MM.1S (cell line): ENCODE measurements at regions not wholly inside any gene's neighbourhood (a gene's known extent, or its start where the extent isn't known, plus 50 kb on each side); places are given as distances from the start of the nearest gene placed in this dataset.

Experiments
- EZH2 ChIP-seq: fragments of 300-600 bp; sonication (generic); optimal IDR thresholded peaks from 2 replicates; pipeline ENCODE3; 2017; ENCODE audit warnings: low read depth, mild to moderate bottlenecking, antibody characterized with exemption, low read length, mixed read lengths
- EZH2phosphoT487 ChIP-seq: fragments of 300-600 bp; sonication (generic); IDR thresholded peaks from 2 replicates; pipeline ENCODE4 v1.6.1; 2018; ENCODE audit warnings: antibody characterized with exemption, low read length
- TF ChIP-seq, protein P1 (sequence below): fragments of 300-600 bp; sonication (generic); IDR thresholded peaks from 2 replicates; pipeline ENCODE4 v1.5.1; 2016; ENCODE audit warnings: antibody characterized with exemption, low read length, mixed read lengths

DNA sequence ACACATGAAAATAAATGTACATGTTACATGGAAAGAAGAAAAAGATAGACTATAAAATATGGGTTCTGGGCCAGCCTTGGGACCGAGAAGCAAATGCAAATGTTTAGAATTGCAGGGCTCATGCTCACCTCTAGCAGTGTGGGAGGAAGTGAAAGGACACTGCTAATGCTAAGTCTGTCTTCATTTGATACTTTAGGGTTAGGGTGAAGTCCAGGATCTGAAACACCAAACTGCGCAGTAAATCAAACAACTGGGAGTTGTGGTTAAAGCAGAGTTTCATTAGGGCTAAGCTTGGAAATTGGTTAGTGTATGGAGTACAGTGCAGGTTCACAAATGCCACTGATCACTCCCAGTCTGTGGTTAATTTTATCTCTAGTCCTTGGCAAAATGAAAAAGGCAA, 73.2 kb upstream of the PDK4 start:
- no peak for TF ChIP-seq EZH2phosphoT487
- TF ChIP-seq, protein P1, sequence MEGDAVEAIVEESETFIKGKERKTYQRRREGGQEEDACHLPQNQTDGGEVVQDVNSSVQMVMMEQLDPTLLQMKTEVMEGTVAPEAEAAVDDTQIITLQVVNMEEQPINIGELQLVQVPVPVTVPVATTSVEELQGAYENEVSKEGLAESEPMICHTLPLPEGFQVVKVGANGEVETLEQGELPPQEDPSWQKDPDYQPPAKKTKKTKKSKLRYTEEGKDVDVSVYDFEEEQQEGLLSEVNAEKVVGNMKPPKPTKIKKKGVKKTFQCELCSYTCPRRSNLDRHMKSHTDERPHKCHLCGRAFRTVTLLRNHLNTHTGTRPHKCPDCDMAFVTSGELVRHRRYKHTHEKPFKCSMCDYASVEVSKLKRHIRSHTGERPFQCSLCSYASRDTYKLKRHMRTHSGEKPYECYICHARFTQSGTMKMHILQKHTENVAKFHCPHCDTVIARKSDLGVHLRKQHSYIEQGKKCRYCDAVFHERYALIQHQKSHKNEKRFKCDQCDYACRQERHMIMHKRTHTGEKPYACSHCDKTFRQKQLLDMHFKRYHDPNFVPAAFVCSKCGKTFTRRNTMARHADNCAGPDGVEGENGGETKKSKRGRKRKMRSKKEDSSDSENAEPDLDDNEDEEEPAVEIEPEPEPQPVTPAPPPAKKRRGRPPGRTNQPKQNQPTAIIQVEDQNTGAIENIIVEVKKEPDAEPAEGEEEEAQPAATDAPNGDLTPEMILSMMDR, result no peak
- TF ChIP-seq EZH2, result no peak
